ENCODE measurements at regions not wholly inside any gene's neighbourhood (a gene's known extent, or its start where the extent isn't known, plus 50 kb on each side); places are given as distances from the start of the nearest gene placed in this dataset.
A peak's percentile ranks its signal among the peaks of the same experiment; 100 is the strongest.

GRCh38 chr16:54651440-54652195 lies 279.0 kb upstream of the IRX5 start:
- ATAC-seq: no peak
- DNase-seq (ENCODE audit: missing footprints): no peak

DNA sequence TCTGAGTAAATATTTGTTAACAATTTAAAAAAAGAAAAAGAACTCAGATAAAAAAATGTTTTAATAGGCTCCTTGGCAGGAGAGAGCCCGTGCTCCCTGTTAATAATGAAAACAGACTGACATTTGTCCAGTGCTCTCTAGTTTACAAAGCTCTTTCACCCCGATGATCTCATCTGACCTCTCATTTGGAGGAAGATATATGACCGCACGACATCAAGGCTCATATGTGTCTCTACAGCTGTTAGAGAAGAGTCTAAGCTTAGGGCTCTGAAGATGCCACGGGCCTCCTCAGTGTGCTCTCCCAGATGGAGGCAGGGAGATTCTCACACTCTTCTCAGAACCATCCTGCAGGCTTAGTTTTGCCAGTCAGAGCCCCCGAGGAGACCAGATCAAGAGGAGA lies 280.8 kb upstream of the IRX5 start:
- ATAC-seq: no peak
- intact Hi-C loops (cut with DNase I): loop anchor here (5.0 kb wide), 1 partner anchor 282 kb away; the partner anchor contains the start of gene IRX5

More at GRCh38 chr16:54651440-54652195, 279.0 kb upstream of the IRX5 start:
- intact Hi-C loops (cut with DNase I): loop anchor here (5.0 kb wide), 1 partner anchor 281 kb away; the partner anchor contains the start of gene IRX5

DNA sequence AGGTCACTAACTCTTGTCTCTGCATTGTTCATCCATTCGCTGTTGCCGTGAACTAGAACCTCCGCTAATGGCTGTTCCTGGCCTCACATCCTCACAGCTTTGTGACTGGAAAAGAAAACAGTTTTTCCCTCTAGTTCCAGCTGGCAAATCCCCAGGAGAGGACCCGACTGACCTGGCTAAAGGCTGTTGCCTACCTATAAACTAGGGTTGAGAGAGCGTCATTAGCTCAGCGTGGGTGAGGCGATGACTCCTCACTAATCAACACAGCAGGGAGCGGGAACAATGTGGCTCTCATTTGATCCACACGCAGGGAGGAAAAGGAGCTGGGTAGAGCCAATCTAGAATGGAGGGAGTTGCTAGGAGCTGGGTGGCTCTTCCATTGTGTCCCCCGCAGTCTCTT lies 282.1 kb upstream of the IRX5 start:
- intact Hi-C loops (cut with DNase I): no loop called here
- ATAC-seq (no peak), DNase-seq (ENCODE audit: missing footprints) (no peak)

More for the DNA sequence above, 280.8 kb upstream of the IRX5 start:
- no peak for DNase-seq (ENCODE audit: missing footprints)

GRCh38 chr16:54647725-54648221 lies 282.9 kb upstream of the IRX5 start:
- no peak for DNase-seq (ENCODE audit: missing footprints)
- intact Hi-C loops (cut with DNase I): no loop called here
- ATAC-seq: no peak

- ATAC-seq (no peak), DNase-seq (ENCODE audit: missing footprints) (no peak)
- intact Hi-C loops (cut with DNase I): no loop called here
Observed at GRCh38 chr16:54647216-54647615, 283.4 kb upstream of the IRX5 start.

- no peak for ATAC-seq
Observed at GRCh38 chr16:54645345-54645744, 285.3 kb upstream of the IRX5 start.

DNA sequence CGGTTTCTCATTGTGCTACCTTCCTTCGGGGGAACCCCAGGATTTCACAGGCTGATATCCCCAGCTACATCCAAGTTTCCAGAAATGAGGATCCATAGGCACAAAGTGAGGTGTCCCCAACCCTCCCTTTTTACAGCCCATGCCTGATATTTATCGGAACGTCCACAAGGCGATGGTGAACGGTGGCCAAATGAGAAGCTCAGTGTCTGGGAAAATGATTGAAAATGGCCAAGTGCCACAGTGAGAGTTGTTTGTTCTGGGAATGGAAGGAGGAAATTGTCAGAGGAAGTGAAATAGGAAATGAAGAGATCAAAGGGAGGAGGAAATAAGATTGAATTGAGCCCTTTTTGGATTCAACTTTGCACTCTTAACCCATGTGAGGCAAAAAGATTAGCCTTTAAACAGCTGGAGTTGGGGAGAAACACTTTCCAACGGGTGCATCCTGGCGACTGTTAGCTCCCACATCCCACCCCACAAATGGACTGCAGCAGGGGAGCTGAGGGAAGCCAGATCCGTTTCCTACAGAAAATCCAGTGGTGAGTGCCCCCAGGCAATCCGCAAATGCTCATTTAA lies 294.4 kb upstream of the IRX5 start:
- intact Hi-C loops (cut with DNase I): no loop called here
- DNase-seq (ENCODE audit: missing footprints): no peak
- ATAC-seq: no peak

More at GRCh38 chr16:54645345-54645744, 285.3 kb upstream of the IRX5 start:
- intact Hi-C loops (cut with DNase I): no loop called here
- DNase-seq (ENCODE audit: missing footprints): no peak

- intact Hi-C loops (cut with DNase I): no loop called here
- DNase-seq (ENCODE audit: missing footprints): no peak
Observed at GRCh38 chr16:54633943-54634362, 296.7 kb upstream of the IRX5 start.

DNA sequence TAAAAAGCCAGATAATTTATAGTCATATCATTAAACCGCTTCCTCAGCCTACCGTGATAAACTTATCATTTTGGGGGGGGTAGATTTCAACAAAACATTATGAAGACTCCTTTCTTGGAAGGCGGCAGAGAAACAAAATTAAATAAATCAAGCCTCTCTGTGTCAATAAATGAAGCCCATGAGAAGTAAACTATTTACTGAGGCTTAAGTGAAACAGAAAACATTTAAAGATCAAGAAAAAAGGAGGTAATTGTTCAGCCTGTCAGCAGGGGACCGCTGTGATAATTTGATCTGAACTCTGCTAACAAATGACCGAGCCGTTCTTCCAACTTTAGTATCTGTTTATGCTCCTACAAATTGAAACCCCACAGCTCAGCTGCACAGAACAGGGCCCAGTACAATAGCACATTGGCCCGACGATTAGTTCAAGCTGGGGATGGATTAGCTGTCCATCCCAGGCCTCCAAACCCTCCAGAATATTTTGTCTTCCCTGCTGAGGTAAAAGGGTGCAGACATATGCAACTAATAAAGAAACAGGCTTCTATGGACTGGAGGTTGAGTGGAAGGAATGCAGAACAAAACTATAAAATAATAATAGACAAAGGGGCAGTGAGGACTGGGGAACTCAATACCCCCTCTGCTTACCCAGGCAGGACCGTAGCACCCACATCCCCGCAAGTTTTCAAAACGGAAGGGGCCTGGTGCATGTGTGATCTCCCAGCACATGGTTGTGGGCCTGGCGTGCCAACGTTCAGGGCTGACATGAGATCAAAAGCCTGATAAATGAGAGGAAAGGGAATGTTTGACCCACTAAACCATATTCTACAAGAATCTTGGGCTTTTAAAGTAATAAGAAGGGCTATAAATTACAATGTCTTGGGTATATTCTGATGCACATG lies 298.1 kb upstream of the IRX5 start:
- DNase-seq (ENCODE audit: missing footprints) (no peak), ATAC-seq (no peak)
- intact Hi-C loops (cut with DNase I): no loop called here

More at GRCh38 chr16:54633943-54634362, 296.7 kb upstream of the IRX5 start:
- ATAC-seq: no peak

DNA sequence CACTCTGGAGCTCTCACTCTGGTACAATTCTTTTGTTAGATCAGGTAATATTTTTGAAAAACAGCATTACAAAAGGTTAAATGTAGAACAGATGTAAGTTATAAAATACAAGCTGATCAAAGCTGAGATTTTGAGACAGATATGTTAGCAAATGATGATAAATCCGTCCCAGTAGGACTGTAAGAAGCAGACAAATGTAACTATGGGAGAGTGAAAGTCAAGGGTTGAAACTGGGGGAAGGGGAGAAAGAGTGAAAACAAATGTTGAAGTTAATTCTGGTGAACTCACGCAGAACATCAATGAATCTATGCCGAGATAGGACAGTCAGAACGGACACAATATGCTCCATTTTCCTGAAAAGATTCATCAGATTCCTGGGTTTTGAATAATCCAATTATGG lies 298.9 kb upstream of the IRX5 start:
- ATAC-seq (no peak), DNase-seq (ENCODE audit: missing footprints) (no peak)
- intact Hi-C loops (cut with DNase I): no loop called here

DNA sequence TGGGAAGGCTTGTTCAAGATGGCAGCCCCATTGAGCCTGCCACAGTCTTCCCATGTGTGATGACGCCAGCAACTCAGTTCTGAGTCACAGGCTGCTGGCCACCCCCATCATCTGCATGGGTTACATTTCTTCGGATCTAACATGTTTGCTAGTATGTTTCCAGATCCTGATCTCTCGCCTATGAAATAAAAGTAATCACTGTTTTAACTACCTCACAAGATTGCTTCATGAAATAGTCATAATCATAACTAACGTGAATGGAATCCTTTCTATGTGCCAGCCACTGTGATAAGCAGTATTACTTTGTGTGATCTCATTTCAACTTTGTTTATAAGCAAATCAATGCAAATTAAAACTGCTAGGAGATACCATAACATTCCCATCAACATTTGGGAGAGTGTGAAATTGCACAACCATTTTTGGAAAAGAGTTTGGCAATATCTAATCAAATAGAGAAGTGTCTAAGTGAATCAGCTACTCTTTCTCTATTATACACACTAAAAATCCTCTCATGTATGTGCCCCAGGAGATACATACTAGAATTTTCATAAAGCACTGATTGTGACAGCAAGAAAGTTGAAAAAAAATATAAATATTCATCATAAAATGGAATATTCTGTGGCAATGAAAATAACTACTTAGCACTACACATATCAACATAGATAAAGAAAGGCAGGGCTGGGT lies 300.2 kb upstream of the IRX5 start:
- DNase-seq (ENCODE audit: missing footprints) (no peak), ATAC-seq (peak; percentile 57)
- intact Hi-C loops (cut with DNase I): no loop called here

DNA sequence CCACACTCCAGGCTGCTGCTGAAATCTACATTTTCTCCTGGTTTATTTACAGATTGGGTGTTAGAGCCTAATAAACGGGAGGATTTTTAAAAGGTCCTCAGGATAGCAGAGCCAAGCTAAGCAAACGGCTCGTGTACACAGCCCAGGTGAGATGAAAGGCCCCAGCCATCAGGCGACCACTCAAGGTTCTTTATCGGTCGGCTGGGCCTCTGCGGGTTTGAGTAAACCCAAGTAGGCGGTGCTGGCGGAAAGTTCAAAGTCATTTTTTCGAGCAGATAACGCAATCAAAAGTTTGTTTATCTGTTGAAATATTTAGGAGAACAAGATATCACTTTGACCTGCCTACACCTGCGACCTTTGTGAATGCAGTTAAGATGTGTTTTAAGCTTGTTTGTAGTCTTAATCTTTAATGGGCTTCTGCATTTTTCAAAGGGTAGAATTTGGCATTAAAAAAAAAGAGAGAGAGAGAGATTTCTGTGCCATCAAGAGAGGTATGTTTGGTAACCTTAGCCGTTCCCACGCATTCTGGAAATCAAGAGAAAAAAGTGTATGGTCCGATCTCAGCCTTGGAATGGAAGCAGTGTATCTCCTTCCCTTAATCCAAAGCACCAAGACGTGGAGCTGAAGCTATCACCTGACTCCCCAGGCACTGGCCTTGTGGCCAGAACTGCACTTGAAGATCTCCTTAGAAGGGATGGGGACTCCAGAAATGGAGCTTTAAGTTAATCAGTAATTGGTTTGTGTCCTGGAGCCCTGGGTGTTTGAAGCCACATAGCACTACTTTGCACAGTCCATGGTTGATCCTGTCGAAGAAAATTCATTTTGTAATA lies 301.7 kb upstream of the IRX5 start:
- intact Hi-C loops (cut with DNase I): no loop called here
- ATAC-seq (no peak), DNase-seq (ENCODE audit: missing footprints) (no peak)

GRCh38 chr16:54627616-54628015 lies 303.0 kb upstream of the IRX5 start:
- intact Hi-C loops (cut with DNase I): no loop called here
- DNase-seq (ENCODE audit: missing footprints): no peak
- ATAC-seq: no peak

GRCh38 chr16:54623636-54624035 lies 307.0 kb upstream of the IRX5 start:
- no peak for DNase-seq (ENCODE audit: missing footprints)

DNA sequence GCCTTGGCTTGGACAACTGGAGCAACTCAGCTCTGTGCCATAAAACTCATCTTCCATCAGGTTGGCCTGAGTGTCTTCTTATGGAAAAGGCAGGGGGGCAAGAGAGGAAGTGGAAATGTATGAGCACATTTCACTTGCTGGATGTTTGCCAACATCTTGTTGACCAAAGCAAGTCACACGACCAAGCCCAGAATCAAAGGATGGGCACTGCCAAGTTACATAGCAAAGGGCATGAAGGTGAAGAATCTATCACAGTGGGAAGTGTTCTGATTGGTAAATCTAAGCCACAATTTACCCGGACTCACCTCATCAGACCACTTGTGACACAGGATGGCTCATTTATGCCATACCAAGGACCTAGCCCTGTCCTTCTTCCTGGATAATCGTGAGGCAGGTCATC lies 310.5 kb upstream of the IRX5 start:
- intact Hi-C loops (cut with DNase I): no loop called here
- ATAC-seq: no peak
- DNase-seq (ENCODE audit: missing footprints): no peak

More at GRCh38 chr16:54623636-54624035, 307.0 kb upstream of the IRX5 start:
- intact Hi-C loops (cut with DNase I): no loop called here
- no peak for ATAC-seq

DNA sequence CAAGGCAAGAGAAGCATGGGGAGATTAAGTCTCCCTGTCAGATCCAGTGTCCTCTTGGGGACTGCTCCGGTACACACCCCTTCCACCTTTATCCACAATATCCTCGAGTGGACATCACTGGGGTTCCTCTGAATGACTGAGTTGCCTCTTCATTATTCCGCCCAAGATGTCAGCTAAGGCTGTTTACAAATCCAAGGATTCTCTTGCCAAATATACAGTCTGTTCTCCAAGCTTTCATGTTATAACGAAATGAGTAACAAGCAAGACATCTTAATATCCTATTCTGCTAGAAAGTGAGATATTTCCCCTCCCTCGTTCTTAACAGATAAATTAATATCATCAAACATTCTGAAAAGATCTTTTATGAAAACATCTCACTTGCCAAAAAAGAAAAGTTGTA lies 314.1 kb upstream of the IRX5 start:
- ATAC-seq (no peak), DNase-seq (ENCODE audit: missing footprints) (no peak)
- intact Hi-C loops (cut with DNase I): no loop called here

DNA sequence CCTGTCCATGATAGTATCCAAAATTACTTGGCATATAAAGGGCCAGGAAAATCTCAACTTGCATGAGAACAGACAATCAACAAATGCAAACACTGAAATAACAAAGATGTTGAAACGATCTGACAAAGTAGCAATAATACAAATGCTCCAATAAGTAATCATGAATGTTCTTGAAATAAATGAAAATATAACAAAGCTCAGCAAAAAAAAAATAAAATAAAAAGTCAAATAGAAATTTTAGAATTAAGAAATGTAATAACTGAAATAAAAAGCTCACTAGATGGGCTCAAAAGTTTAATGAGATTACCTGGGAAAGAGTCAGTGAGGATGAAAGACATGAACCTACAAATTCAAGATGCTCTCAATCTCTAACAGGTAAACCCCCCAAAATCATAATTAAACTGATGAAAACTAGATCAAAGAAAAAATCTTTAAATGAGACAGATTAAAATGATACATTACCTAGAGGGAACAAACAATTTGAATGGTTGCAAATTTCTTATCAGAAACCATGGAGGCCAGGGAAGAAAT lies 319.0 kb upstream of the IRX3 start:
- ATAC-seq (no peak), DNase-seq (ENCODE audit: missing footprints) (no peak)
- intact Hi-C loops (cut with DNase I): no loop called here

GRCh38 chr16:54602666-54603065 lies 316.1 kb upstream of the IRX3 start:
- intact Hi-C loops (cut with DNase I): no loop called here
- ATAC-seq (no peak), DNase-seq (ENCODE audit: missing footprints) (no peak)

Measured in Right ventricle myocardium inferior (tissue), 1 donor.